ENCODE measurements at regions not wholly inside any gene's neighbourhood (a gene's known extent, or its start where the extent isn't known, plus 50 kb on each side); places are given as distances from the start of the nearest gene placed in this dataset.
"Not testable (repeated sequence)": the region's sequence is repeated elsewhere in the genome, so short reads cannot be mapped to it uniquely, and the experiment has no call there.

- TF ChIP-seq KAT7 (CRISPR knock-in tag; IDR thresholded peaks at IDR 0.05; ENCODE audit: borderline replicate concordance) (no peak), MYBL2 (CRISPR knock-in tag; IDR thresholded peaks at IDR 0.05) (no peak)
Measured at GRCh38 chr3:22443571-22444233, 692.7 kb upstream of the ZNF385D start (continued).

- H3K9me3 Mint-ChIP-seq; CTCF ChIA-PET; H3K27ac Mint-ChIP-seq; ATAC-seq; H3K36me3 Mint-ChIP-seq; H3K4me1 Mint-ChIP-seq; DNase-seq (ENCODE audit: low spot score); POLR2A ChIA-PET; H3K27me3 Mint-ChIP-seq (ENCODE audit: low read depth); H3K4me3 Mint-ChIP-seq: not testable (repeated sequence)
Measured at GRCh38 chr3:22445336-22445735, 694.3 kb upstream of the ZNF385D start.

- DNase-seq (ENCODE audit: low spot score), result no peak
- TF ChIP-seq TEAD1 (CRISPR knock-in tag; IDR thresholded peaks at IDR 0.05), result no peak
- no peak for TF ChIP-seq FOXJ3 (CRISPR knock-in tag; IDR thresholded peaks at IDR 0.05; ENCODE audit: borderline replicate concordance)
- no peak for TF ChIP-seq ZNF232 (CRISPR knock-in tag; IDR thresholded peaks at IDR 0.05)
- TF ChIP-seq JUN (CRISPR knock-in tag; IDR thresholded peaks at IDR 0.05), result no peak
- no peak for TF ChIP-seq SP1 (CRISPR knock-in tag; conservative IDR thresholded peaks at IDR 0.05)
- TF ChIP-seq, protein P1, sequence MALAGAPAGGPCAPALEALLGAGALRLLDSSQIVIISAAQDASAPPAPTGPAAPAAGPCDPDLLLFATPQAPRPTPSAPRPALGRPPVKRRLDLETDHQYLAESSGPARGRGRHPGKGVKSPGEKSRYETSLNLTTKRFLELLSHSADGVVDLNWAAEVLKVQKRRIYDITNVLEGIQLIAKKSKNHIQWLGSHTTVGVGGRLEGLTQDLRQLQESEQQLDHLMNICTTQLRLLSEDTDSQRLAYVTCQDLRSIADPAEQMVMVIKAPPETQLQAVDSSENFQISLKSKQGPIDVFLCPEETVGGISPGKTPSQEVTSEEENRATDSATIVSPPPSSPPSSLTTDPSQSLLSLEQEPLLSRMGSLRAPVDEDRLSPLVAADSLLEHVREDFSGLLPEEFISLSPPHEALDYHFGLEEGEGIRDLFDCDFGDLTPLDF (CRISPR knock-in tag; IDR thresholded peaks at IDR 0.05), result no peak
- no peak for TF ChIP-seq CTCF (IDR thresholded peaks at IDR 0.05)
- H3K4me1 Mint-ChIP-seq, result no peaks in the 10 kb centered on the region
- H3K36me3 Mint-ChIP-seq, result no peaks in the 10 kb centered on the region
- H3K4me3 Mint-ChIP-seq, result no peak overlapping the region
- ChIA-PET POLR2A (no interaction called here), CTCF (no interaction called here)
- no peak overlapping the region for H3K27ac Mint-ChIP-seq
- no peak for ATAC-seq
- no peaks in the 10 kb centered on the region for H3K27me3 Mint-ChIP-seq (ENCODE audit: low read depth)
- no peaks in the 10 kb centered on the region for H3K9me3 Mint-ChIP-seq
Measured at GRCh38 chr3:22450786-22451400, 699.9 kb upstream of the ZNF385D start.

DNA sequence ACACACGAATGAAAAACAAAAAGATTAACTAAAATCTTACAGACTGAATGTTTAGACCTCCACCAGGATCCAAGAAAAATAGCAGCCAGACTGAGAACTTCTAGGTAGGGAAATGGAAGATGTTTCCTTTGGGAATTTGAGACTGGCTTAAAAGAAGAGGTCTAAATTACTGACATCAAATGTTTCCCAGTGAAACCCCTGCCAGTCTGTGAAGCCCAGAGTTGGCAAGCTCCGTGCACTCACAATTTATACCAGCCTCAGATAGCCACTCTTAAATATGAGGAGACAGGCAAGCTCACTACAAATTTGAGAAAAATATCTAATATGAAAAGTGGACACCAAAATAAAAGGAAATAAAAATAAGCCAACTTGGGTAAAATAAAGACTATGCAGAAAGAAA, 700.5 kb upstream of the ZNF385D start:
- H3K27ac Mint-ChIP-seq, result no peak overlapping the region
- ATAC-seq (no peak), DNase-seq (ENCODE audit: low spot score) (no peak)
- TF ChIP-seq ATF3 (CRISPR knock-in tag; conservative IDR thresholded peaks at IDR 0.05), result no peak
- ChIA-PET POLR2A (no interaction called here), CTCF (no interaction called here)
- H3K36me3 Mint-ChIP-seq, result no peaks in the 10 kb centered on the region
- H3K4me3 Mint-ChIP-seq, result no peak overlapping the region
- no peaks in the 10 kb centered on the region; the same call in 1 of the 2 replicates for H3K27me3 Mint-ChIP-seq (ENCODE audit: low read depth)
- no peaks in the 10 kb centered on the region for H3K9me3 Mint-ChIP-seq
- H3K4me1 Mint-ChIP-seq, result no peaks in the 10 kb centered on the region

GRCh38 chr3:22453906-22454535, 703.0 kb upstream of the ZNF385D start:
- no peak for ATAC-seq
- Mint-ChIP-seq H3K4me3 (no peak overlapping the region), H3K27me3 (ENCODE audit: low read depth) (no peaks in the 10 kb centered on the region; the same call in 1 of the 2 replicates), H3K4me1 (no peaks in the 10 kb centered on the region), H3K9me3 (no peaks in the 10 kb centered on the region), H3K36me3 (no peaks in the 10 kb centered on the region), H3K27ac (no peak overlapping the region)
- DNase-seq (ENCODE audit: low spot score), result no peak
- POLR2A ChIA-PET, result no interaction called here
- CTCF ChIA-PET, result no interaction called here
- TF ChIP-seq RELA (CRISPR knock-in tag; IDR thresholded peaks at IDR 0.05; ENCODE audit: borderline replicate concordance) (no peak), IRF1 (CRISPR knock-in tag; IDR thresholded peaks at IDR 0.05) (no peak), EMX1 (CRISPR knock-in tag; IDR thresholded peaks at IDR 0.05) (no peak), NFE2L1 (CRISPR knock-in tag; IDR thresholded peaks at IDR 0.05) (no peak), SOX15 (CRISPR knock-in tag; IDR thresholded peaks at IDR 0.05) (no peak), CBFB (CRISPR knock-in tag; IDR thresholded peaks at IDR 0.05; ENCODE audit: low read depth) (no peak), FOXP1 (CRISPR knock-in tag; IDR thresholded peaks at IDR 0.05; ENCODE audit: borderline replicate concordance) (no peak), ESRRA (CRISPR knock-in tag; IDR thresholded peaks at IDR 0.05; ENCODE audit: borderline replicate concordance) (no peak), ATF3 (CRISPR knock-in tag; conservative IDR thresholded peaks at IDR 0.05) (no peak), ZBTB21 (CRISPR knock-in tag; IDR thresholded peaks at IDR 0.05; ENCODE audit: borderline replicate concordance) (no peak)

Measured in WTC11 (cell line).